ENCODE measurements at regions not wholly inside any gene's neighbourhood (a gene's known extent, or its start where the extent isn't known, plus 50 kb on each side); places are given as distances from the start of the nearest gene placed in this dataset.

DNA sequence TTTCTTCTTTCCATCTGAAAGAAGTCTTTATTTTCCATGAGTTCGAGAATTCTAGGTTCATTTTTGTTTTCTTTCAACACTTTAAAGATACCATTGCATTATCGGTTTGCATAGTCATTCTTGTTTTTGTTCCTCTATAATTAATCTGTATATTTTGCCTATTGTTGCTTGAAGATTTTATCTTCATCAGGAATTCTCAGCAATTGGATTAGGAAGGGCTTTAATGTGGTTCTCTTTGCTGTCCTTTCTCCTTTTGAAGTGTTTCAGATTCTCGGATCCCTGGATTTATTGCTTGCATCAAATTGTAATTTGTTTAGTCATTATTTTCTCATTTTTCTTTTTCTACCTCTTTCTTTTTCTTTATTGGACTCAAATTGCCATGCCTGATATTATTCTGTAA lies 609.8 kb downstream of the TLR4 start:
- TF ChIP-seq EZH2 (IDR thresholded peaks at IDR 0.05) (no peak), CTCF (IDR thresholded peaks at IDR 0.05) (no peak)
